ENCODE measurements at regions not wholly inside any gene's neighbourhood (a gene's known extent, or its start where the extent isn't known, plus 50 kb on each side); places are given as distances from the start of the nearest gene placed in this dataset.

- no peak for DNase-seq (ENCODE audit: low read depth, low spot score)
- Histone ChIP-seq H3K27me3 (ENCODE audit: control insufficient read depth, insufficient read depth, low read length) (no peaks in the 10 kb centered on the region), H3K27ac (ENCODE audit: low read depth, low read length) (no peak overlapping the region), H3K9me3 (ENCODE audit: control insufficient read depth, insufficient read depth, low read length) (no peaks in the 10 kb centered on the region), H3K4me3 (ENCODE audit: low read depth, low read length) (no peak overlapping the region)
- TF ChIP-seq CTCF (IDR thresholded peaks at IDR 0.05; ENCODE audit: low read depth, low read length) = no peak
- ChIA-PET POLR2A (no interaction called here), CTCF (no interaction called here)
Observed at GRCh38 chr11:38818720-38819119, 2220.7 kb upstream of the RAG2 start.

GRCh38 chr11:38814670-38815069, 2216.6 kb upstream of the RAG2 start:
- no peak overlapping the region for H3K27ac ChIP-seq (ENCODE audit: low read depth, low read length)
- no peak overlapping the region for H3K4me3 ChIP-seq (ENCODE audit: low read depth, low read length)
- no peaks in the 10 kb centered on the region for H3K27me3 ChIP-seq (ENCODE audit: control insufficient read depth, insufficient read depth, low read length)
- TF ChIP-seq CTCF (IDR thresholded peaks at IDR 0.05; ENCODE audit: low read depth, low read length) = no peak
- ChIA-PET POLR2A (no interaction called here), CTCF (no interaction called here)
- DNase-seq (ENCODE audit: low read depth, low spot score) = no peak
- peaks cover 6% of the 10 kb centered on the region; the same call in 1 of the 2 replicates for H3K9me3 ChIP-seq (ENCODE audit: control insufficient read depth, insufficient read depth, low read length)

GRCh38 chr11:38809521-38809920, 2211.5 kb upstream of the RAG2 start:
- Histone ChIP-seq H3K27ac (ENCODE audit: low read depth, low read length) (no peak overlapping the region), H3K27me3 (ENCODE audit: control insufficient read depth, insufficient read depth, low read length) (no peaks in the 10 kb centered on the region), H3K4me3 (ENCODE audit: low read depth, low read length) (no peak overlapping the region), H3K9me3 (ENCODE audit: control insufficient read depth, insufficient read depth, low read length) (peaks cover 6% of the 10 kb centered on the region; the same call in 1 of the 2 replicates)
- POLR2A ChIA-PET = no interaction called here
- DNase-seq (ENCODE audit: low read depth, low spot score) = no peak
- CTCF ChIA-PET = no interaction called here
- no peak for TF ChIP-seq CTCF (IDR thresholded peaks at IDR 0.05; ENCODE audit: low read depth, low read length)

GRCh38 chr11:38796281-38796680, 2198.2 kb upstream of the RAG2 start:
- Histone ChIP-seq H3K27me3 (ENCODE audit: control insufficient read depth, insufficient read depth, low read length) (no peaks in the 10 kb centered on the region), H3K4me3 (ENCODE audit: low read depth, low read length) (no peak overlapping the region), H3K27ac (ENCODE audit: low read depth, low read length) (no peak overlapping the region), H3K9me3 (ENCODE audit: control insufficient read depth, insufficient read depth, low read length) (no peaks in the 10 kb centered on the region)
- ChIA-PET POLR2A (no interaction called here), CTCF (no interaction called here)
- no peak for DNase-seq (ENCODE audit: low read depth, low spot score)
- TF ChIP-seq CTCF (IDR thresholded peaks at IDR 0.05; ENCODE audit: low read depth, low read length) = no peak

- no peak overlapping the region for H3K4me3 ChIP-seq (ENCODE audit: low read depth, low read length)
- TF ChIP-seq CTCF (IDR thresholded peaks at IDR 0.05; ENCODE audit: low read depth, low read length) = no peak
- ChIA-PET CTCF (no interaction called here), POLR2A (no interaction called here)
- no peak overlapping the region for H3K27ac ChIP-seq (ENCODE audit: low read depth, low read length)
- no peaks in the 10 kb centered on the region for H3K27me3 ChIP-seq (ENCODE audit: control insufficient read depth, insufficient read depth, low read length)
- H3K9me3 ChIP-seq (ENCODE audit: control insufficient read depth, insufficient read depth, low read length) = no peaks in the 10 kb centered on the region
- no peak for DNase-seq (ENCODE audit: low read depth, low spot score)
Observed at GRCh38 chr11:38795027-38795426, 2197.0 kb upstream of the RAG2 start.
